Liver (tissue), 3 donors: ENCODE measurements at regions not wholly inside any gene's neighbourhood (a gene's known extent, or its start where the extent isn't known, plus 50 kb on each side); places are given as distances from the start of the nearest gene placed in this dataset.

ENCODE experiments used
- ATF3 ChIP-seq: IDR thresholded peaks from 2 replicates; pipeline ENCODE4 v1.6.1; 2016; ENCODE audit warnings: antibody characterized with exemption
- CTCF ChIP-seq: fragments of 150-350 bp; IDR thresholded peaks from 2 replicates; pipeline ENCODE4 v1.5.1; 2017; ENCODE audit warnings: improper control_type of control experiment, low read depth, low read length; ENCODE audit not compliant: missing input control
- HNF4G ChIP-seq: IDR thresholded peaks from 2 replicates; pipeline ENCODE4 v1.6.1; 2016; ENCODE audit warnings: antibody characterized with exemption
- JUND ChIP-seq, 2 donors: IDR thresholded peaks; 2 replicates each; pipeline ENCODE4 v1.6.1; 2016; ENCODE audit warnings: antibody characterized with exemption in 2 of 2
- MAX ChIP-seq: IDR thresholded peaks from 2 replicates; pipeline ENCODE4 v1.6.1; 2016; ENCODE audit warnings: antibody characterized with exemption
- NR2F2 ChIP-seq: IDR thresholded peaks from 2 replicates; pipeline ENCODE4 v1.6.1; 2016; ENCODE audit warnings: antibody characterized with exemption
- RAD21 ChIP-seq, 2 donors: IDR thresholded peaks; 2 replicates each; pipeline ENCODE4 v1.6.1; 2016; ENCODE audit warnings: antibody characterized with exemption in 2 of 2, mild to moderate bottlenecking in 2 of 2
- REST ChIP-seq: IDR thresholded peaks from 2 replicates; pipeline ENCODE4 v1.6.1; 2016; ENCODE audit warnings: antibody characterized with exemption, mild to moderate bottlenecking
- SP1 ChIP-seq: IDR thresholded peaks from 2 replicates; pipeline ENCODE4 v1.6.1; 2018; ENCODE audit warnings: antibody characterized with exemption, mild to moderate bottlenecking
- TAF1 ChIP-seq: conservative IDR thresholded peaks from 2 replicates; pipeline ENCODE4 v1.6.1; 2016; ENCODE audit warnings: antibody characterized with exemption, mild to moderate bottlenecking
- YY1 ChIP-seq: IDR thresholded peaks from 2 replicates; pipeline ENCODE4 v1.6.1; 2016; ENCODE audit warnings: antibody characterized with exemption, mild to moderate bottlenecking
- donor health status: healthy.
- donor health status: healthy.

- TF ChIP-seq TAF1: no peak
- no peak for TF ChIP-seq CTCF
- no peak for TF ChIP-seq REST
- no peak for TF ChIP-seq SP1
- TF ChIP-seq JUND (IDR thresholded peaks at IDR 0.05): no peak
- TF ChIP-seq NR2F2: no peak
- TF ChIP-seq YY1: no peak
- no peak for TF ChIP-seq RAD21 (IDR thresholded peaks at IDR 0.05)
- TF ChIP-seq MAX: no peak
- no peak for TF ChIP-seq ATF3
- no peak for TF ChIP-seq HNF4G
Measured at GRCh38 chr3:152516216-152516615, 247.5 kb downstream of the MBNL1 start.
